Stimulated activated CD8-positive, alpha-beta memory T cell treated with anti-CD3 and anti-CD28 coated beads, Interleukin-15, amount 100 ng/mL, for 48 hours (primary cell): ENCODE measurements at regions not wholly inside any gene's neighbourhood (a gene's known extent, or its start where the extent isn't known, plus 50 kb on each side); places are given as distances from the start of the nearest gene placed in this dataset.

Experiments used
- DNase-seq, 2 donors: peaks; one replicate each; pipeline ENCODE4 v3.0.0-alpha.2; 2020; ENCODE audit warnings: low read depth in 2 of 2

DNA sequence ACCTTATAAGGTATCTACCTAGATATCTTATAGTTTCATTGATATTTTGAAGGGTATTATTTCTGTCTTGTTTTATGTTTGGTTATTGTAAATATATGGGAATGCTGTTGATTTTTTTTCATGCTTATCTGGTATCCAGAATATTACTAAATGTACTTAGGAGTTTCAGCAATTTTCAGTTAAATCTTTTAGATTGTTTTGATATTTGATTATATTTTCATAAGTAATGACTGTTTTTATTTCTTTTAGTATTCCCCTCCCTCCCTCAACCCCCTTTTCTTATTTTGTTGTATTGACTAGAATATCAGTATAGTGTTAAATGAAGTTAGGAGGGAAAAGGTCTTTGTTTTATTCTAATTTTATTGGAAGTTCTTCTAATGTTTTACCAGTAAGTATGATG is 344.4 kb upstream of the PROX1 start:
- DNase-seq = no peak

GRCh38 chr1:213647864-213648650 is 339.7 kb upstream of the PROX1 start:
- no peak for DNase-seq

GRCh38 chr1:213649373-213649772 is 338.4 kb upstream of the PROX1 start:
- no peak for DNase-seq

DNA sequence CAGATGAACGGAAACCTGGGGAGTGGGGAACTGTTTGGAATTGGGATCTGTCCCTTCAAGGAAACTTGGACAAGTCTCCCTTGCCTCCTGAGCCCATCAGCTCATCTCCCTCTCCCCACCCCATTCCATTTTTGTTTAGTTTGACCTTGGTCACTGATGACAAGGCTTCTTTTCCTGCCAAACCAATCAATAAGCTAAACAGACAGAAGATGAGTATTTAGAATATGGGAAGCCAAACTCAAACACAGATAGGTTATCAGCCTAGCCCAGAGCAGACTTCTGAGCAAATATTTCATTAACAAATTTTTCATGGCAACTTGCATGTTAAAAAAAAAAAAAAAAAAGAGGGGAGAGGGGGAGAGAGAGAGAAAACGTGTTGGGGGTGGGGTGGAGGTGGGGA is 337.2 kb upstream of the PROX1 start:
- DNase-seq = no peak

DNA sequence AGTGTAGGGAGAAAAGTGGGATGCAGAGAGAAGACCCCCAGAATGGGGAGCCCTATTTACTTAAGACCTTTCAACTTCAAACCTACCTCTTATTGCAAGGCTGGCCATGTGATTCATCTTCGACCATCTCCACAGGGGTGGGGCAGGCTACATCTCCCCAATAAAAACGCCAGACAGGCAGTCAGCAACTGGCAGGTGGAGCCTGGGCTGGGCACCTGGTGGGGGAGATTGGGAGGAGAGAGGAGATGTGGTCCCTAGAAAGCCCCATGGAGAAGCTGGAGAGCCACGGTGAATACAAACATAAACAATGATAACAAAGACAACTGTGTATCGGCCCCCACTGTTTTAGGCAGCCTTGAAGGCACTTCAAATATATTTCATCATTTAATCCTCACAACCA is 336.7 kb upstream of the PROX1 start:
- DNase-seq = no peak

GRCh38 chr1:213652109-213652508 is 335.7 kb upstream of the PROX1 start:
- no peak for DNase-seq

- DNase-seq = no peak
Observed at GRCh38 chr1:213656039-213656438, 331.7 kb upstream of the PROX1 start.

DNA sequence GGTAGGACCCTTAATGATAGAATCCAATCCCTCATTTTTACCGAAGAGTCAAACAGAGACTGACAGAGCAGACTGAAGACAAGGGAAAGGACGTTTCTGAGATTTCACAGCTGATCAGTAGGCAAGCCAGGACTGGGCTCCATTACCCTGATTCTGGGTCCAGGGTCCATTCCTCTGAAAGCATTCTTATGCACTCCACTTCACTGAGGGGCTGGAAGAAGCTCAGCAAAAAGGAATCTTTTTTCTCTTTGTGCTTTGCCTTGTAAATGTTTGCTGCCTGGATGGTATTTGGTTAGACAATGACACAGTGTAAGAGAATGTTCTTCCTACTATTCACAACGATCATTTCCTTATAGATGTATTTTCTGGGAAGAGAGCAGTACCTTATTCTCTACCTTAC is 331.3 kb upstream of the PROX1 start:
- DNase-seq = no peak

- DNase-seq = no peak
Observed at GRCh38 chr1:213657013-213657412, 330.8 kb upstream of the PROX1 start.

GRCh38 chr1:213657879-213658278 is 329.9 kb upstream of the PROX1 start:
- no peak for DNase-seq

DNA sequence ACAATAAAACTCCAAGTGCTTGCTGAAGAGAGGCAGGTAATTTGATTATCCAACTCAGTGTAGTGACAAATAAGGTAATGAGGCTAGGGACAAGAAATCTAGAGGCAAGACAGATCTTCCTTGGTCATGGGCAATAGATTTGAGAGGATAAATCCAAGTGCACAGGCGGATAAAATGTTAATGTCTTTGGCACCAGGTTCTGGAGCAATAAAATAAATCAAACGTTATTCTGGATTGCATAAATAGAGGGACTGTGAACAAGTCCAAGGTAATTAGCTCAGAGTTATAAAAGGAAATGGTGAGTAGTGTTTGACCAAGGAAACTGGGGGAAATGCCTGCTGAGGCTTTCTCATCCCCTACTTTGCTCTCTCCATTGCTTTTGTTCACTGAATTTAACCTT is 329.3 kb upstream of the PROX1 start:
- no peak for DNase-seq

DNA sequence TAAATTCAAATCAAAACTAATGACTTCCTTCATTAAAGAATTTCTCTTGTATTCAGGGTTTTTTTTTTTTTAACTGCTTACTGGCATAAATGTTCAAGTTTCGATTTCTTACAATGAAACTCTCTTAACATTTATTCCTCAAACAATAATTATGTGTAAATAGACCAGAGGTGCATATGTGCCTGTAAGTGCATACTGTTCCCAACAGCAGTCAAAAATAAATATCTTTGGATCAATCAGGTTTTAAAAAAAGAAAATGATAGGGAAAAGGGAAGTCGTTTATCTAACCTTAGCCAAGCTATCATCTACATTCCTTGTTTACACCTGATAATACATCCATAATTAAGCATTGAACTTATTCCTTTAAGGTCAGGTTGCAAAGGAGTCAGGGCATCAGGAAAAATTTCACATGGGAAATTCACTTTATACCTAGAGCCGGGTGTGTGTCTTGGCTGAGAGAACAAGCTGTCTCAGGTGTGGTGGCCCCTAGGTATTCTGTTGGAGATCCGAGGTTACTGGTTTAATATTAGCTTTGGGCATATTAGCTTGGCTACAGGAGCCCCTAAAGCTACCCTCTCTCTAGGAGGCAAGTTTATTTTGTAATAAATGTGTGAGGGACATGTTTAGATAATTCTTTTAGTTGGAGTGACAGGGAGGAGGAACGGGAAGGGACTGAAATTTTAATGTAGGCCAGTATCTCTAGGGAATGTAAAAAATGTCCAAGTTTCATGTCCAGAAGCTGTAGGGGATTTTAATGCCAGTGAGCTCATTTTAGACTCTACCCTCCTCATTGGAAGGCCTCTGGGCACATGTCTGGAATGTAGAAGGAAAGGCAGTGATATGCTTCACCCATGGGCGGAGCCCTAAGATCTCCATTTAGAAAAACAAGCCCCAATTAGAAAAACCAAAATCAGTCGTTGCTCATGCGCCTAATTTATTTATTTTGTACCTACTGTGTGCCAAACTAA is 327.9 kb upstream of the PROX1 start:
- no peak for DNase-seq

- DNase-seq = no peak
Observed at GRCh38 chr1:213661302-213661701, 326.5 kb upstream of the PROX1 start.

DNA sequence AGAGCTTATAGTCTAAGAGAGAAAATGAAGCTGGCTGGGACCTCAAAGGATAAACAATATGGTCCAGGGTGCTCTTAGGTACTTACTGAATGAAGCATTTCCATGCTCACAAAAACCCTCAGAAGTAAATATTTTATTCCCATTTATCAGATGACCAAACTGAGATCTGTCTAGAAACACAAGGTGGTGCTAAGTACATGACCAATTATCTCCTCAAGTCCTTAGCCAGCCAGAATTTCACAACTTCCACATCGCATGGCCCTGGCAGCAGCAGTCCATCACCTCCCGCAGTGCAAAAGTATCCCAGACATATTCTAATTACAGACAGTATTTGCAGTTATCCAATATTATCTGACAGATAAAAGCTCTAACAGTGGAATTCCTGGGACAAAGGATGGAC is 321.7 kb upstream of the PROX1 start:
- no peak for DNase-seq

DNA sequence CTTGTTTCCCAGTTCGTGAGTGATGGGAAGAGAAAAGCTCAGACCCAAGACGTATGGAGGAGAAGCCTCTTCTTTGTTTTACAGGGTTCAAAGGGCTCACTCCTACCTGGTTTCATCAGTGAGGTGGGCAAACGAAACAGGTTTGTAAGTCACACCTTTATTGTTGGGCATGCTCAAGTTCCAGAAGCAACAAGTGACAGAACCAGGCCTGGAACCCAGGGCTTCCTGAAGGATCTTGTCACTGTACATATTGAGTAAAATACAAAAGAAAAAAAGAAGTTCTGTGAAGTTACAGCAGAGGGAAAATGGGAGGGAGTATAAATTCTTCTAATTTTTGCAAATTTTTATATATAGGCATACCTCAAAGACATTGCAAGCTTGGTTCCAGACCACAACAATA is 320.9 kb upstream of the PROX1 start:
- no peak for DNase-seq

DNA sequence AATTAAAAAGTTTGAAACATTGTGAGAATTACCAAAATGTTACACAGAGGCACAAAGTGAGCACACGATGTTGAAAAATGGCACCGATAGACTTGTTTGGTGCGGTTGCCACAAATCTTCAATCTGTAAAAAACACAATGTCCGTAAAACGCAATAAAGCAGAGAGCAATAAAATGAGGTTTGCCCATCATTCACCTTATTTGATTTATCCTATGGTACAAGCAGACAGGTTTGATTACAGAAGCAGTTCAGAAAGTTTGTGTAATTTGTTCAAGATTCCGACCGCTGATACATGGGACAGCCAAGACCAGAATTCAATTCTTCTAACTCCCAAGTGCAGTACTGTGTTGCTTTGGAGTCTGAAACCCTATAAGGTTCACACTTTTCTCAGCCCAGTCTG is 318.3 kb upstream of the PROX1 start:
- no peak for DNase-seq

- DNase-seq = no peak
Observed at GRCh38 chr1:213669964-213670691, 317.6 kb upstream of the PROX1 start.

DNA sequence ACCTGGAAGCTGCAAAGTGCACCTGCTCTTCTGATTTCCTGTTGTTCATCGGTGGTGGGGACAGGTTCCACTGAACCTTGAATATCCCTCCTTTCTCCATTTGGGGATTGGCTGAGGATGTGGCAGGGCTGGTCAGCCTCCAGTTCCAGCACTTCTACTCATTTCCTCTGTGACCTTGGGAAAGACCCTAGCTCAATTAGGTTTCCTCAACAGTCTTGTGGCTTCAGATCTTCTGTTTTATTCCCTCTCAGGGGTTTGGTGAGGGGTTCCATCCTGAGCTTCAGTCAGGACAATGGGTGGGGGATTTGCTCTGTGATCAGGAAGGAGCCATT is 317.1 kb upstream of the PROX1 start:
- DNase-seq = no peak

GRCh38 chr1:213675043-213675442 is 312.7 kb upstream of the PROX1 start:
- no peak for DNase-seq

DNA sequence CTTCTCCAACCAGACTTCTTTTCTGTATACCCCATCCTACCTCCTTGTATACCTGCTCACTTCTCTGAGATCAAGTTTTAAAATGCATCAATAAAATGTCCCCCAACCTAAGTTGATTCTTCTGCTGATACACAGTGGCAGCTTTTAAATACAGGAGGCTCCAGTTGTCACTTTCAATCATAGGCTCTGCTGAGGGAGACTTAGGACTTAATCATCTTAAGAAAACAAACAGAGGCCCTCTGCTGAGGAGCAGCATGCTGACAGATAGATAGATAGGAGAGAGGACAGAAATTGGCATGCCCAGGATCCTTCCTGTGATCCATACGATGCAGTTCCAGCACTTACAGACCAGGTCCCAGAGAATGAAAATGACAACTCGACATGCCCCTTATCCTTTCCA is 311.0 kb upstream of the PROX1 start:
- no peak for DNase-seq

DNA sequence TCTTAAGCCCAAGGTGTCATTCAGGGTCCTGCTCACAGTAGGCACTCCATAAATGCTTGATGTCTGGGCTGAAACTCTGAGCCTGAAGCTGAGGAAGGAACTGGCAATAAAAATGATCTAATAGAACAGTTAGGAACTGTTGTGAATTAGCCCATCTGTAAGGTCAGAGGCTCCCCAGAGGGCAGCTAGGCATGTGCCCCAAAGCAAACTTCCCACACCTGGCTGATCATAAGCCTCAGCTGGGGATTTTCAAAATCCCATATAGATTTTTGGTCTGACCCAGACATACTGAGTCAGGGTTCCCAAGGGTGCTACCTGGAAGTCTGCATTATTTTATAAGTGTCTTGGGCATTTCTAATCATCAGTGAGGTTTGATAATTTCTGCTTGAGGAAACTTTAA is 309.4 kb upstream of the PROX1 start:
- DNase-seq = no peak

DNA sequence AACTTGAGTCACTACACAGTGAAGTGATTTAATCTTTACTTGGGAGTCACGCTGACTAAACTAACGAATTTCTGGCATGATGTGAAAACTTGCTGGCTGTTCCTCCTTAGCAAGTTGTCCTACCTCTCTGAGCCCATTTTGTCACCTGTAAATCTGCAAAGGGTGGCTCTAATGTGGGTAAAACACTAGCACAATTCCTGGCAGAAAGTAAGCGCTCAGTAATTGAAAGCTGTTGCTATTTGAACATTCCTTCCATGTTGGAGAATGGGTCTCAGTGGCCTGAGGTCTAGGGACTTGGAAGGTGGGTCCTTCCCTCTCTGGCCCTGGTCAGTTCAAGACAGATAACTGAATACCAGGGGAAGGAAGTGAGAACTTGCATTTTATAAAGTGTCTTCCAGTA is 309.0 kb upstream of the PROX1 start:
- no peak for DNase-seq

DNA sequence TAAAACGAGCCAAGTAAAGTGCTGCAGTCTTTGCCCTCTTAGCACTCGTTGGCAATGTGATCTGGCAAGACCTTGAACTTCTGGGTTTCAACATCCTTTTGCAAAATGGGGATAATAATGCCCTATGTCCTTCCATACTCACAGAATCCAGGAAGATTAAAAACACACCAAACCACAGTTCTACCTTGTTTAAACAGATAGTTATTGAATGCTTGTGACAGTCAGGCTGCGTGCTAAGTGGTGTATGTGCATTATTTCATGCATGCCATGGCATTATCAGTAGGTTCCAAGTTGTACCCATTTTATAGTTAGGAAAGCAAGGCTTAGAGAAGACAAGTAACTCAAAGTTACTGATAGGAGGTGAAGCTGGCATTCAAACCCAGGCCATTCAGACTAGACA is 308.6 kb upstream of the PROX1 start:
- no peak for DNase-seq
